ENCODE measurements at regions not wholly inside any gene's neighbourhood (a gene's known extent, or its start where the extent isn't known, plus 50 kb on each side); places are given as distances from the start of the nearest gene placed in this dataset.

DNA sequence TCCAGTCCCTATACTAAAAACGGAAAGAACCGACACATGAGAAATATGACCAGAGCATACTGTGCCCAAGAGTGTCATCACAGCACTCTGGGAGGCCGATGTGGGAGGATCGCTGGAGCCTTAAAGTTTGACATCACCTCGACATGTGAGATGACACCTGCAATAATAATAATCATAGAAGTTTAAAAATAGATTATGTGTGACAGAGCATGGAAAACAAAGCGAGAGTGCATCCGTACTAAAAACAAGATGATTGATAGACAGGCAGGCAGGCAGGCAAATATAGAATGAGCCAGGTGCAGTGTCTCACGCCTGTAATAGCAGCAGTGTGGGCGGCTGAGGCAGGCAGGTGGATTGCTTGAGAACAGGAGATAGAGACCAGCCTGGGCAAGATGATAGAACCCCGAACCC is 114.8 kb upstream of the ANKRD30BL start:
- Histone ChIP-seq H4K20me1 (ENCODE audit: control insufficient read depth, insufficient read depth) (no peaks in the 10 kb centered on the region), H3K4me1 (ENCODE audit: control insufficient read depth, insufficient read depth, low read length) (no peaks in the 10 kb centered on the region), H3K9ac (ENCODE audit: control insufficient read depth, insufficient read depth, low read length) (no peak overlapping the region), H3K79me2 (ENCODE audit: control insufficient read depth, insufficient read depth, low read length) (no peaks in the 10 kb centered on the region), H3K27ac (ENCODE audit: control insufficient read depth, insufficient read depth) (no peak overlapping the region), H3K9me3 (replicated peaks; ENCODE audit: control insufficient read depth, insufficient read depth, low read length) (no peaks in the 10 kb centered on the region; the same call in 2 of the 3 replicates), H3K36me3 (ENCODE audit: control insufficient read depth in 2 of 2, insufficient read depth in 2 of 2, low read length in 1 of 2) (no peaks in the 10 kb centered on the region), H3K4me3 (no peak overlapping the region), H2AFZ (ENCODE audit: control insufficient read depth, low read depth, low read length) (no peak overlapping the region), H3K4me2 (ENCODE audit: control insufficient read depth, insufficient read depth) (no peak overlapping the region), H3K27me3 (replicated peaks in 1 of 2; ENCODE audit: control insufficient read depth in 2 of 2, insufficient read depth in 2 of 2, low read length in 1 of 2) (no peaks in the 10 kb centered on the region)
- SMC1A ChIA-PET (ENCODE audit: uncharacterized antibody, unreplicated experiment) = no interaction called here
- TF ChIP-seq MTA2 (IDR thresholded peaks at IDR 0.05; ENCODE audit: low read depth) (no peak), MEF2B (IDR thresholded peaks at IDR 0.05; ENCODE audit: partially characterized antibody, poor library complexity, severe bottlenecking) (peak; percentile 60), DPF2 (IDR thresholded peaks at IDR 0.05) (no peak), PKNOX1 (IDR thresholded peaks at IDR 0.05) (peak; percentile 73), TCF12 (IDR thresholded peaks at IDR 0.05; ENCODE audit: low read depth, low read length) (0 out of 2 replicates have a peak, but pooled peaks have one; percentile 14)
- POLR2A ChIA-PET = no interaction called here
- in situ Hi-C loops (cut with MboI) (no loop called here), intact Hi-C loops (cut with micrococcal nuclease; ENCODE audit: unreplicated experiment) (no loop called here)
- CTCF ChIA-PET = no interaction called here
- DNase-seq (ENCODE audit: low read depth, low spot score) (no peak), FAIRE-seq (no peak), ATAC-seq (peak; percentile 39)
- BruUV-seq (replicated peaks) = no TSS peak
- RAD21 ChIA-PET (ENCODE audit: unreplicated experiment) = no interaction called here
- 35% methylated on average over 10 of the region's 10 CpGs for WGBS (ENCODE audit: insufficient coverage, insufficient replicate concordance, low lambda C conversion rate, missing lambda C conversion rate)

DNA sequence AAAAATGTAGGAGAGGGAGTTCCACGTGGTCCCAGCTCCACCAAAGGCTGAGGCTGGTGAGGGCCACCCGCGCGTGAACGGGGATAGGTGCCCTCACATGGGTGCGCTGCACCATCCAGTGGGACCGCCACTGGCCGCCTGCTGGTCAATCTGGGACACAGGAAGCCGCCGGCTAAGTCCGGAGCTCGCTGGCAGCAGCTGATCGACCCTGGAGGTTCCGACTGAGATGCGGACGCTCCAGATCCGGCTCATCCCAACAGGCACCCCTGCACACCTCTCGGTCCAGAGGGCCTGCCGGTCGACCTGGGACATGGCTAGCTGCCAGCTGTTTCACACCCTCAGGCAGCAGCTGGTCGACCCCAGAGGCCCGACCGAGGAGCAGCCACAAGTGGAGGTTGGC is 116.5 kb upstream of the ANKRD30BL start:
- BruUV-seq (replicated peaks) = no TSS peak
- intact Hi-C loops (cut with micrococcal nuclease; ENCODE audit: unreplicated experiment) = no loop called here
- Histone ChIP-seq H3K27me3 (replicated peaks in 1 of 2; ENCODE audit: control insufficient read depth in 2 of 2, insufficient read depth in 2 of 2, low read length in 1 of 2) (no peaks in the 10 kb centered on the region), H4K20me1 (ENCODE audit: control insufficient read depth, insufficient read depth) (no peaks in the 10 kb centered on the region), H3K79me2 (ENCODE audit: control insufficient read depth, insufficient read depth, low read length) (no peaks in the 10 kb centered on the region), H3K36me3 (ENCODE audit: control insufficient read depth in 2 of 2, insufficient read depth in 2 of 2, low read length in 1 of 2) (no peaks in the 10 kb centered on the region), H3K4me3 (no peak overlapping the region), H3K27ac (ENCODE audit: control insufficient read depth, insufficient read depth) (no peak overlapping the region), H2AFZ (ENCODE audit: control insufficient read depth, low read depth, low read length) (no peak overlapping the region), H3K4me1 (ENCODE audit: control insufficient read depth, insufficient read depth, low read length) (no peaks in the 10 kb centered on the region), H3K4me2 (ENCODE audit: control insufficient read depth, insufficient read depth) (no peak overlapping the region), H3K9me3 (replicated peaks; ENCODE audit: control insufficient read depth, insufficient read depth, low read length) (no peaks in the 10 kb centered on the region; the same call in 2 of the 3 replicates), H3K9ac (ENCODE audit: control insufficient read depth, insufficient read depth, low read length) (no peak overlapping the region)
- ChIA-PET CTCF (no interaction called here), SMC1A (ENCODE audit: uncharacterized antibody, unreplicated experiment) (no interaction called here), POLR2A (no interaction called here), RAD21 (ENCODE audit: unreplicated experiment) (no interaction called here)
- in situ Hi-C loops (cut with MboI) = no loop called here
- FAIRE-seq = no peak
- ATAC-seq = no peak
- WGBS (ENCODE audit: insufficient coverage, insufficient replicate concordance, low lambda C conversion rate, missing lambda C conversion rate) = 52% methylated on average over 20 of the region's 23 CpGs
- TF ChIP-seq POLR2AphosphoS5 (IDR thresholded peaks at IDR 0.05; ENCODE audit: low read length) (no peak), HDAC2 (IDR thresholded peaks at IDR 0.05) (no peak), FOXK2 (IDR thresholded peaks at IDR 0.05) (no peak)
- no peak for DNase-seq (ENCODE audit: low read depth, low spot score)

All from GM12878 (cell line).